ENCODE measurements at regions not wholly inside any gene's neighbourhood (a gene's known extent, or its start where the extent isn't known, plus 50 kb on each side); places are given as distances from the start of the nearest gene placed in this dataset.
A peak's percentile ranks its signal among the peaks of the same experiment; 100 is the strongest.

DNA sequence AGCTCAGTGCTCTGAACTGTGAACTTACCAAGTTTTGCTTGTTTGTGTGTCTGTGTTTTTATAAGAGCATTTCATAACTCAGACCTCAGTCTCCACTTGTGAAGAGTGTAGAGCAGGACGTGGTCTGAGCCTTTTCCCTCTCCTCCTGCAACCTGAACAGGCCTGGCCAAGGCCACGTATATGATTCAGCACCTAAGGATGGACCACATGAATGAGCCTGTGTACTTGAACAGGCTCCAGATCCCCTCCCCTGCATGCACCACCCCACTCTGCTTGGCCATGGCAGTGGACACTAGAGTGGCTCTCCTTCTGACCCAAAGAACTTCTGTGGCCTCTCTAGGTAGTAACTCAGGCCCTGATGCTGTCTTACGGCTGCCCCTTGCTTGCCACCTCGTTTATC lies 125.9 kb upstream of the FSTL4 start:
- no peak for DNase-seq

DNA sequence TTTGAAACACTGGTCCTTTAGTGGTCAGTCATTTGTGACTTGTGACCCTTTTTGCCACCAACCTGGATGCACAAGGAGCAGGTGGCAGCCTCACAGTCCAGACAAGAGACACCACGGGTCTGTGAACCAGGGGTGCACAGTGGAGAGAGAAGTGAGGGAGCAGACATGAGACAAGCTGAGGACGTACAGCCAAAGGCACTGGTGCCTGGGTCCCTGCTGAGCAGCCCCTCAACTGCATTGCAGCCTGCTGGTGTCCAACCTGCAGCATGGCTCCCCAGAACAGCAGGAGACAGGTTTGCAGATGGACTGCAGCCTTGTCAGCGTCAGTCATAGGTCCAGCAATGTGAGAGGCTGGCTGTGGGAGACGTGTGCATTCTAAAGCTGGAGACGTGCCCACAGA lies 124.2 kb upstream of the FSTL4 start:
- no peak for DNase-seq

GRCh38 chr5:133735346-133735745 lies 123.0 kb upstream of the FSTL4 start:
- DNase-seq: no peak

- DNase-seq: no peak
Observed at GRCh38 chr5:133734916-133735315, 122.6 kb upstream of the FSTL4 start.

GRCh38 chr5:133732536-133732935 lies 120.2 kb upstream of the FSTL4 start:
- no peak for DNase-seq

DNA sequence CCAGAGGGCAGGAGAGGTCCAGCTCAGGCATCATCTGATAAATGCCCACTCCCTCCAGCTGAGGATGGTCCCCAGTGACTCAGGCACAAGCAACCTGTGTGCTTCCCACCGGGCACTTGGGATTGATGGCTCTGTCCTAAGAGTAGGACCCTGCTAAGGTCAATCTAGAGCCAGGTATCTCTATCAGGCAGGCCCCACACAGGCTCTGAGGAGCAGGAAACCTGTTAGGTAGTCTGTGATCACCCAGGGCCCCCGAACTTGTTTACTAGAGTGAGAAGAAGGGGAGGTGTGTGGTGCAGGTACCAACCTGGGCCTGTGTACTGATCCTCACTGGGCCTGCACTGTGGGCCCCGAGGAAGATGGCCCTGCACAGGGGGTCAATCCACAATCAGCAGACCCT lies 119.6 kb upstream of the FSTL4 start:
- no peak for DNase-seq

DNA sequence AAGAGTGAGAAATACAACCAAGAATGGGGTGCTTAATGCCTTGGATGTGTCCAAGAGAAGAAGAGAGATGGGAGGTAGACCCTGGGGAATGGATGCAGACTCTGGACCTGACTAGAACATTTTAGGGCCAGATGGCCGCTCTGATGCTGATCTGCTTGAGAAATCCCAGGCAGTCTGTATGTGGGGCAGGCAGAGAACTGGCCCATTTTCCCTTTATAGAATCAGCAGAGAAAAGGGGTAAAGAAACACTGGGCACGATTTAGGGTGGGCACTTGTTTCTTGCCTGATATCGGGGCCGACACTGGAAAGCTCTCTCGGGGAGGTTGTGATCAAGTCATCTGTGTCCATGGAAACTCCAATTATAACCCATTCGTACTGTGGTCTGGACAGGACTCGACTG lies 118.5 kb upstream of the FSTL4 start:
- no peak for DNase-seq

DNA sequence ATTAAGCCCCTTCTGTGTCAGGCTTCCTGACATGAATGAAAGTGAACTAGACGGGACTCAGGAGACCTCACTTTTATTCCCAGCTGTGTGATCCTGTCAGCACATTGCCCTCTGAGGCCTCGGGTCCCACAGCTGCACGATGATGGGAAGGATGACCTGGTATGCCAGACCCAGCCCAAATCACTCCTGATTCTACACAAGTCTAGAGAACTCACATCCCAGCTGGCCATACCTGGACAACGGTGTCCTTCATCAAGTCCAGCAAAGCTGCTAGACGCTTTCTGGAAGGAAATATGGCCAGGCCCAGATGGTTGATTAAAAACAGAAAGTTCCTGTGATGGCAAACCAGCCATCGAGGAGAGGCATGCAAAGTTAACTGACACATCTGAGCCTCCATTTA lies 118.0 kb upstream of the FSTL4 start:
- DNase-seq: no peak

DNA sequence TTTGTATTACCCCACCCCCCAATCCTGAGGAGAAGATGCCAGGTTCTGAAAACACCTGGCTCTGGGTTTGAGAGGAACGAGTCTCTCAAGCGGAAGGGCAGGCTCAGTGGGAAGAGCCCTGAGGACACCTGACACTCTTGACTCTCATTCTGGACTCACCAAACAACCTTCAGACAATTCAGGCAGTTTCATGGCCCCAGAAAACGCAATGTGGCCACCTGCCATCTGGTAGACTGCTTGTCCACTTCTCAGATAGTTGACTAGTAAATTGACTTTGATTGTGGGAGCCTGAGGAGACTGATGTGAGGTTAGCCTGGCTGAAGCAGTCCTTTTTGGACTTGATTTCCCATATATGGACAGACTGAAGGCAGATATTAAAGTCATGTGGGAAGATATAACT lies 117.5 kb upstream of the FSTL4 start:
- DNase-seq: no peak

- no peak for DNase-seq
Observed at GRCh38 chr5:133728475-133728874, 116.1 kb upstream of the FSTL4 start.

DNA sequence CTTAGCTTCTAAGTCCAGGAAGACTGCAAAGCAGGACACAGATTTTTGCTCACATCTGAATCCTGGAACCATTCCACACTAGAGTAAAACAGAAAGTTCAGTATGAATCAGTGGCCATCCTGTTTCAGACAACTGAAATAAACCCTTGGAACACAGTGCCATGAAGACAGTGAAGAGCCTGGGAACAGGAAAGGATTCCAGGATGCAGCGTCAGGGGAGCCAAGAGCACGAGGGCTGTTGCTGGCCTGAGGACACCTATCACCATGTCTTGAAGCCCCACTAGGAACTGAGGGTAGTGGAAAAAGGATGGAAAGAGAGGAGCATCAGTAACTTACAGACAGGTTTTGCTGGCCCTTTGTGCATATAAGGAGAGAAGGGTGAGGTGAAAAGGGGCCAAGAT lies 115.3 kb upstream of the FSTL4 start:
- no peak for DNase-seq

DNA sequence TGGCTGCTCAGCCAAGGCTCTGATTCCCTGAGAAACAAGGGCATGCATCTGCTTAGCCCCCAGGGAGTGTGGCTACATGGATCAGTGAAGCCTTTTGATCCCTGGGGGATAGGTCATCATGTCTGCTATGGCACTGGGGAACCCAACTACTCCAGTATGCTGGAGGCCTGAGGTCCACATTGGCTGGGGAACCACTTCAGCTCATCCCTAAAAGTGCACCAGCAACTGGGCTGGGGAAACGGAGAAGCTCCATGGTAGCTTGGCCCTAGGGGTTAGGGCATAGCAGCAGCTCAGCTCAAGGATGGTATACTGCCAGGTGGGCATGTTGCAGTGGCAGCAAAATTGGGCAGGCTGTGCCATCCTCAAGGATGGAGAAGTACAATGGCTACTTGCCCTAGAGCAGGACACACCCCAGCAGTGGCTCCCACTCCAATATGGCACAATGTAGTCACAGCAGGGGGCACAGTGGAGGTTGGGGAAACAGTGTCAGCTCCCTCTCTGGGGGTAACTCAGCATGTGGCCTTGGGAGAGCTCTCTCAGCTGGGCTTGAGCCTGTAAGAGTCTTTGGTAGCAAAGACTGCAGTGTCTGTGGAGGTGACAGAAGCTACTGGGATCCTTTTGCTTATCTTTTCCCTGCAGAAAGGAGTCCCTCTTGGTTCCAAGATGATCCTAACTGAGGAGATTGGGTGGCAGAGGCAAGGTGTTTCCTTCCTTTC lies 111.5 kb upstream of the FSTL4 start:
- no peak for DNase-seq

DNA sequence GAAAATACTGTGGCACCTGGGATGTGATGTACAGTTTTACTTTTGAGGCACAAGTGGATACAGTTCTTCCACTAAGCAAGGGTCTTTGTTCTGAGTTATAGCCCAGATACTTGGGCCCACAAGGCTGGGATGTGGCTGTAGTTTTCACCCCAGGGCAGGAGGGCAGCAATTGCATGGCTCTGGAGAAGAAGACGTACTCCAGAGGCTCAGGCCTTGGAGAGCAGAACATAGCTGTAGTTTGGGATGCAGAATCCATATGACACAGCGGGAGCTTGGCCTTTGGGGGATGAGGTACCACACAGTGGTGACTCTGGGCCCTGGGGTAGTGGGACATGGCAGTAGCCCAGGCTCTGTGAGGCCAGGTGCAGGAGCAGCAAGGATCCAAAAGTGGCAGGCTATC lies 110.8 kb upstream of the FSTL4 start:
- no peak for DNase-seq

DNA sequence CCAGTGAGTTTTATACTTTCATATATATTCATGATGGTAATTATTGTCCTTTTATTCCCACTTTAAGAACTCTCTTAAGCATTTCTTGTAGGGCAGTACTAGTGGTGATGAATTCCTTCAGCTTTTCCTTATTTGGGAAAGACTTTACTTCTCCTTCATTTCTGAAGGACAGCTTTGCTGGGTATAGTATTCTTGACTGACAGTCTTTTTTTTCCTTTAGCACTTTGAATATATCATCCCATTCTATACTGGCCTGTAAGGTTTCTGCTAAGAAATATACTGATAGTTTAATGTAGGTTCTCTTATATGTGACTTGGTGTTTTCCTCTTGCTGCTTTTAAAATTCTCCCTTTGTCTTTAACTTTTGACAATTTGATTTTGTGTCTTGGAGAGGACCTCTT lies 109.0 kb upstream of the FSTL4 start:
- DNase-seq: no peak

DNA sequence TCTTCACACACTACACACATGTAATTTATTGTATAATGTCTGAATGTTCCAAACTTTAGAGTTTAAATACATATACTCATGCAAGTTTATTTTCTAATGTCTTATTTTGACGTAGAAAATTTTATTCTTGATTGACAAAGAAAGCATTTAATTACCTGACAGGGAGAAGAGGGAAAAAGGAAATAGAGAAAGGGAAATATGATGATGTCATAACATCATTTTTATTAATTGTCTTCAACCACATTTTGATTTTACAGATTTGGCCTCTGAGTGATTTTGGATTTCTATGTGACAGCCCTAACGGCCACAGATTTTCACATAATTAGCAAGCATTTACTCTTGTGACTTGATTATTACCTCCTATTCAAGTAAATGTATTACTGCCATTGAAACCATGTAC lies 106.1 kb upstream of the FSTL4 start:
- DNase-seq: no peak

DNA sequence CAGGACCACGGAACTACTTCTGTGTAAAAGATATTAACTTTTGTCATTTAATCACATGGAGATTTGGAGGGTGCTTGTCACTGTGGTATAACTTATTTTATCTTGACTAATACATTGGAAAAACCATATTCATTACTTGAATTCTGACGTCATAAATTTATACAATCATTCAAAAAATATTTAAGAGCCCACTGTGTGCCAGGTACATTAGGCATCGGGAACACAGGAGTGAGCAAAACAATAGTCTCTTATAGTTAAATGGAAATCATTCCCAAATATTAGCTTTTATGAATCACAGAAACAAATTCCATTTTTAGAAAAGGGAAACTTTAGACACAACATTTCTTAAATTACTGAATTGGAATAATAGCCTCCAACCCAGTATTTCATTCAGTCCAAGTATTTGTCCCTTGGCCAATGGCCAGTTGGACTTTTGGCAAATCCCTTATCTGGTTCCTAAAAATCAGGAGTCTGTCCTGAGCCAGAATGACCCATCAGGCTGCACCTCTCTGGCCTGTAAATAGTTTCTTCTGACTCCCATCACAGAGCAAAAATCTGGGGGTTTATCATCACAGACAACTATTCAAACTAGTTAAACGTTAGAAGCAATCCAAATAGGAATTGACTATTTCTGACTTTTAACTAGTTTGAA lies 104.3 kb upstream of the FSTL4 start:
- DNase-seq: no peak

DNA sequence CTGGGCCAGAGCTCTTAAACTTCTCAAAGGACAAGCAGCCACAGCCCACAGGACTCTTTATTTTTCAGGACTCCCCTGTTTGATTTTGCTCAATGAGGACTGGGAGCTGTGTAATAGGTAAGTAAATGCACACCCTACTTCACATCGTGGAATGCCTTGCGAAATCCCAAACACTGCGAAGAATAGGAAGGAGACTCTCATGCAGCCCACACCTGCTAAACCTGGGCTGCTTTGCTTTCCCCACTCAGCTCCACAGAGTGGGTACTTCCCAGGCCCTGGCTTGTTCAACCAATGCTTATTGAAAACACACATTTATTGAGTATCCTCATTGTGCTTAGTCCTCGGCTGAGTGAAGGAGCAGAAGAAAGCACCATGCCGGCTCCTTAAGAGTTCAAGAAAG lies 103.3 kb upstream of the FSTL4 start:
- no peak for DNase-seq

DNA sequence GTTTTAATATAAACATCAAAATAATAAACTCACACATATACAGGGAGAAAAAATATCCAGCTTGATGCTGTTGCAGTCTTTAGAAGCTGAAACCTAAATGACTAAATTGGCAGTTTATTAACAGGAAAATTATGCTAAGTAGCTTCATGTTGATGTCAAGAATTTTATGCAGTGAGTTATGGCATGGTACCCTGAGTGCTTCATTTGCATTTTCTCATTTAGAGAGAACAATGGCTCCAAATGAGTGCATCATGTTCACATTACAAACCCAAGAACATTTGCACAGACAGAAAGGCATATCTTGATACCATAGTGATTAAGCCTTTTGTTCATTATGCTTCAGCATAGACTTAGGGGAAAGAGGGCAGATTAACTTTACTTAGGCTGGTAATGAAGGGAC lies 102.9 kb upstream of the FSTL4 start:
- no peak for DNase-seq

- no peak for DNase-seq
Observed at GRCh38 chr5:133714161-133714915, 102.0 kb upstream of the FSTL4 start.

DNA sequence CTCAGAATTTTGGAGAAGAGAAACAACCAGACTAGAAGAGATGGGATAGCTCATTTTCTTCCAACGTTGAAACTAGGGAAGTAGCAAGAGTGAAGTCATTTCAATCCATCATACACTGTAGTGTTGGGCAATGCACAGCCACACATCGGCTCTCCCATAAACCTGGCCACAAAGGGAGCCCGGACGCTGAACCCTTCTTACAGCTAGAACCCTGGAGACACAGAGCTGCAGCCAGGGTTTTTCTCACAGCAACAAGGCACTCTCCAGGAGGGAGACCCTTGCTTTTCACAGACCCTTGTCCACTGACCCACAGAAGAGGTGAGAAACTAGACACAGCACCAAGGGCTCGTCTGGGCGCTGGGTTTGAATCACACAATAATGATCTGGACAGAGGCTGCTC lies 101.4 kb upstream of the FSTL4 start:
- no peak for DNase-seq

- DNase-seq: no peak
Observed at GRCh38 chr5:133713209-133713608, 100.9 kb upstream of the FSTL4 start.

DNA sequence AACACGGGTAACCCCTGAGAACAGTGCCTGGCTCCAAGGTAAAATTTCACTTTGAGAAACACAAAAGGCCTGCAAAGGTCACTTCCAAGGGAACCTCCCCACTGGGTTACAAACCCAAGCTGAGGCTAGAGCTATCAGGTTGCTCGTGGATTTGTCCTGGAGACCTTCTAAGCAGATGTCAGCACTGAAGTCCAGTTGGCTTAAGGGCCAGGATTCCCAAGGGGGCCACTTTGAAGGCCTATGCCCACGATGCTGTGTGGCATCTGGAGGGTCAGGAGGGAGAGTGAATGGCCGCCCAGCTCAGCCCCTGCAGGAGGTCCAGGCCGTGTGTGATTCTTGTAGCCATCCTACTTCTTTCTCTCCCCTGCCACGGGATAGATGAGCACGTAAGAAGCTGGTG lies 100.2 kb upstream of the FSTL4 start:
- no peak for DNase-seq

DNA sequence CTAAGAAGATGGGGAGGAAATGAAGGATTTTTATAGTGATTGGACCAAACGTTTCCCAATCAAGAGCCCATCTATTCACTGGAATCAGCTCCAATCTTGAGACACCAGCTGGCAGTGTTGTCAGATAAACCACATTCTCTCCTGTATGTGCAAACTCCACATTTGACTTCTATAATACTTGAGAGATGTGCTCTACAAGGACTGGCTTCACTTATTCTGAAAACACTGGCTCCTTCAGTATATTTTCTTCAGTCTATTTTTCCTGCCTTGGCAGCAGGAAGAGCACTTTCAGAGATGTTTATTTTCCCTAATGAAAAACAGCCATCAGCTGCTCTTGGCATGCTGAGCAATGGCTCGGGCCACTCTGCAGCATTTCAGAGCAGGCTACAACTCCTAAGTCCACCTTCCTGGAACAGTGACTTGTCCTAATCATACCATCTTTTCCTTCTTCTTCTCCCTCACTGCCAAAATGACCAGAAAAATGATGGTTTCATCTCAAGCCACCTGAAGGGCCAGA lies 96.9 kb upstream of the FSTL4 start:
- DNase-seq: peak; percentile 62
